ENCODE measurements at regions not wholly inside any gene's neighbourhood (a gene's known extent, or its start where the extent isn't known, plus 50 kb on each side); places are given as distances from the start of the nearest gene placed in this dataset.

DNA sequence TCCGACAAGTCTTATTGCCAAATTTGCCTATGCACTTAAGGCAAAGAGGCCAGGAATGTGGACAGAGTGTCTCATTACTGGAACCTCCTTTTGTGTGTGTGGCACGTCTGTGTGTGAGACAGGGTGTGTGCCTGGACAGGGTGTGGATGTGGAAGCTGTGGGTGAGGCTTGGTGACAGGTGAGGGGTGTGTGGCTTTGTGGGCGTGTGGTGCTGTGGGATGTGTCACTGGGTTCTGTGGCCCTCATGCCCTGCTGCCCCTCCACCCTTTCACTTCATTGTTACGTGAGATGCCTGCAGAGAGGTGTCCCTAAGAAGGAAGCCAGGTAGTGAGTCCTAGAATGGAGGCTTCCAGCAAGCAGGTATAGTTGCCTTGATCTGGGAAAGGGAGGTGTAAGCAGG lies 244.0 kb upstream of the CHRNA7 start:
- no peaks in the 10 kb centered on the region for H3K27me3 ChIP-seq (ENCODE audit: control insufficient read depth, insufficient read depth, low read length)
- H3K36me3 ChIP-seq (ENCODE audit: control insufficient read depth, insufficient read depth, low read length) = no peaks in the 10 kb centered on the region
- no peaks in the 10 kb centered on the region for H3K9me3 ChIP-seq (ENCODE audit: control insufficient read depth, insufficient read depth, low read length)
- no peak overlapping the region for H3K9ac ChIP-seq (ENCODE audit: low read depth, low read length)
- no peaks in the 10 kb centered on the region for H3K4me1 ChIP-seq (ENCODE audit: control insufficient read depth, insufficient read depth, low read length)
- H3K4me3 ChIP-seq (ENCODE audit: low read depth, low read length) = no peak overlapping the region

DNA sequence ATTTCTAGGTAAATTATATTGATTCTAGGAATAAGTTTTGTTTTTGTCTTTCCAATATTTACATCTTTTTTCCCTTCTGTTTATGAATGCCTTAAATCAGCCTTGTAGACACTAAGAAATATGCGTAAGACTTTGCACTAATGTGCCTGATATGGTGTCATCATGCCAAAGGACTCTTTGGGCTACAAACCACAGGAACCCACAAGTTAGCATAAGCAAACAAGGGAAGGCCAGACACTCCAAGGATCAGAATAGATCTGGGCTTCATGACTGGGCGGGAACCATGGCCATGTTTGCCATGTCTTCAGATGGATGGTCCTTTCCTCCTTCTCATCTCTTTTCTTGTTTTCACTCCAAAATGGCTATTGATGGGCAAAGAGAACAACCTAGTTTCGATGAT lies 242.2 kb upstream of the CHRNA7 start:
- no peaks in the 10 kb centered on the region for H3K36me3 ChIP-seq (ENCODE audit: control insufficient read depth, insufficient read depth, low read length)
- H3K27me3 ChIP-seq (ENCODE audit: control insufficient read depth, insufficient read depth, low read length) = no peaks in the 10 kb centered on the region
- H3K9me3 ChIP-seq (ENCODE audit: control insufficient read depth, insufficient read depth, low read length) = no peaks in the 10 kb centered on the region
- H3K4me3 ChIP-seq (ENCODE audit: low read depth, low read length) = no peak overlapping the region
- H3K4me1 ChIP-seq (ENCODE audit: control insufficient read depth, insufficient read depth, low read length) = no peaks in the 10 kb centered on the region
- H3K9ac ChIP-seq (ENCODE audit: low read depth, low read length) = no peak overlapping the region

GRCh38 chr15:31792611-31793199 lies 237.6 kb upstream of the CHRNA7 start:
- Histone ChIP-seq H3K4me1 (ENCODE audit: control insufficient read depth, insufficient read depth, low read length) (no peaks in the 10 kb centered on the region), H3K9ac (ENCODE audit: low read depth, low read length) (no peak overlapping the region), H3K9me3 (ENCODE audit: control insufficient read depth, insufficient read depth, low read length) (no peaks in the 10 kb centered on the region), H3K27me3 (ENCODE audit: control insufficient read depth, insufficient read depth, low read length) (no peaks in the 10 kb centered on the region), H3K36me3 (ENCODE audit: control insufficient read depth, insufficient read depth, low read length) (no peaks in the 10 kb centered on the region), H3K4me3 (ENCODE audit: low read depth, low read length) (no peak overlapping the region)

DNA sequence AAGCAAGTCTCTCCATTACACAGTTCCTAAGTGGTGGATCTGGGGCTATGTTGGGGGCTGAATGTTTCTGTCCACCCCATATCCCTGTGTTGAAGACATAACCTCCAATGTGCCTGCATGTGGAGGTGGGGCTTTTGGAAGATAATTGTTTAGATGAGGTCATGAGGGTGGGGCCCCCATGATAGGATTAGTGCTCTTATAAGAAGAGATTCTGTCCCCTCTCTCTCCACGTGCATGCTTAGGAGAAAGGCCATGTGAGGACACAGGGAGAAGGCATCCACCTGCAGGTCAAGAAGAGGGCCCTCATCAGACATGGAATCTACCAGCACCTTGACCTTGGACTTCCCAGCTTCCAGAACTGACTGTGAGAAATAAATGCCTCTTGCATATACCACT lies 231.0 kb upstream of the CHRNA7 start:
- no peaks in the 10 kb centered on the region for H3K36me3 ChIP-seq (ENCODE audit: control insufficient read depth, insufficient read depth, low read length)
- H3K4me3 ChIP-seq (ENCODE audit: low read depth, low read length) = no peak overlapping the region
- H3K9ac ChIP-seq (ENCODE audit: low read depth, low read length) = no peak overlapping the region
- H3K27me3 ChIP-seq (ENCODE audit: control insufficient read depth, insufficient read depth, low read length) = no peaks in the 10 kb centered on the region
- no peaks in the 10 kb centered on the region for H3K4me1 ChIP-seq (ENCODE audit: control insufficient read depth, insufficient read depth, low read length)
- H3K9me3 ChIP-seq (ENCODE audit: control insufficient read depth, insufficient read depth, low read length) = no peaks in the 10 kb centered on the region

- H3K27me3 ChIP-seq (ENCODE audit: control insufficient read depth, insufficient read depth, low read length) = no peaks in the 10 kb centered on the region
- H3K9ac ChIP-seq (ENCODE audit: low read depth, low read length) = no peak overlapping the region
- H3K9me3 ChIP-seq (ENCODE audit: control insufficient read depth, insufficient read depth, low read length) = no peaks in the 10 kb centered on the region
- H3K36me3 ChIP-seq (ENCODE audit: control insufficient read depth, insufficient read depth, low read length) = no peaks in the 10 kb centered on the region
- no peak overlapping the region for H3K4me3 ChIP-seq (ENCODE audit: low read depth, low read length)
- no peaks in the 10 kb centered on the region for H3K4me1 ChIP-seq (ENCODE audit: control insufficient read depth, insufficient read depth, low read length)
Measured at GRCh38 chr15:31799715-31800321, 230.5 kb upstream of the CHRNA7 start.

DNA sequence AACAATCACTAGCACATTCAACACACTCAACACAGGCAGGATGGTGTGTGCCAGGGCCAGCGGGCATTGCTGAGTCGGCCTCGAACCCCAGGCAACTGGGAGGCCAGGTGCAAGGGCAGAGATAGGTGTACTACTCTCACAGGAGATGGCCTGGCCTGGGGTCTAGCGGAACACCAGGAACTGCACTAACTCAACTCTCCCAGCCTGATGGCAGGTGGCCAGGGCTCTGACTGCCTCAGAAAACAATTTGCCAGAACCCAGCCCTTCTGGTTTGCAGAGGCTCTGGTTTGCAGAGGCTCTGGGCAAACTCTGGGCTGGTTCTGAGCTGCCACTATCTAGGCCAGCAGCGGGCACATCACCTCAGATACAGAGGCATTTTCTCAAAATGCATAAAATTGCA lies 229.2 kb upstream of the CHRNA7 start:
- no peaks in the 10 kb centered on the region for H3K4me1 ChIP-seq (ENCODE audit: control insufficient read depth, insufficient read depth, low read length)

DNA sequence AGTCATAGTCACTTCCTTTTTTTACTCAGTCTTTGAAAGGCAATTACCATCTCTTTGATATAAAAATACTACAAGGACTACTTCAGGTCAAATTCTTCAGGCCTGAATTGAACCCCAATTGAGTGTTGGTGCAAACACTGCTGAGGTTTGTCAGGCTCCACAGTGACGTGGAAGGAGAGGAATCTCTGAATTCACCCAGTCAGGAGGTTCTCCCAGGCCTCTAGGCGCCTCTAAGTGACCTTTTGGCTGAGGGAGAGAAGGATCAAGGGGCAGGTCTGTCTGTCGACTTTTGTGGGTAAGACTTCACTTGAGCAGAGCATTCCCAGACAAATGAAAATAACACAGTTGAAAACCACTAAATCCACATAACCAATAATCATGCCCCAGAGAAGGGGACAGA lies 227.6 kb upstream of the CHRNA7 start:
- H3K36me3 ChIP-seq (ENCODE audit: control insufficient read depth, insufficient read depth, low read length) = no peaks in the 10 kb centered on the region

More for the DNA sequence above, 229.2 kb upstream of the CHRNA7 start:
- Histone ChIP-seq H3K27me3 (ENCODE audit: control insufficient read depth, insufficient read depth, low read length) (no peaks in the 10 kb centered on the region), H3K9ac (ENCODE audit: low read depth, low read length) (no peak overlapping the region), H3K4me3 (ENCODE audit: low read depth, low read length) (no peak overlapping the region), H3K9me3 (ENCODE audit: control insufficient read depth, insufficient read depth, low read length) (no peaks in the 10 kb centered on the region), H3K36me3 (ENCODE audit: control insufficient read depth, insufficient read depth, low read length) (no peaks in the 10 kb centered on the region)

DNA sequence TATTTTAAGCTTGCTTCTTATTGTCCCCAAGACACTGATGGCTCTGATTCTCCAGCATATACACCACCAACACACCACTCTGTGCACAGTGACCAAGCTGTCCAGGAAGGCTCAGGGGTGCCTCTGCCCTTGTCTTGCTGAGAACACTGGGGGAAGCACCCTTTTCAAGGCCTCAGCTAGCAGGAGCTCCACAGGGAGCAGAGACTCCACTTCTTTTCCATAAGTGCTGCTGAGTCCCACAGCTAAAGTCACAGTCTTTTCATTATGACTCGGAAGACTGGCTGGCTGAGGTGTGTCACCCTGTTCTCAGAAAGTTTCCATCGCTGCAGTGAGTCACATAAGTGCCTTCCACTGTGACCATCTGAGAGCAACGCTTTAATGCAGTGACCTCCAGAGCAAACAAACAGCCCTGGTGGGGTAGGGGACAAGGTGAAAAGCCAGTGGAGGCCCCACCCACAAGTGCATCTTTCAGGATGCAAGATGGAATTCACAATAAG lies 226.9 kb upstream of the CHRNA7 start:
- H3K9ac ChIP-seq (ENCODE audit: low read depth, low read length) = no peak overlapping the region
- no peaks in the 10 kb centered on the region for H3K27me3 ChIP-seq (ENCODE audit: control insufficient read depth, insufficient read depth, low read length)
- H3K4me3 ChIP-seq (ENCODE audit: low read depth, low read length) = no peak overlapping the region
- H3K9me3 ChIP-seq (ENCODE audit: control insufficient read depth, insufficient read depth, low read length) = no peaks in the 10 kb centered on the region
- H3K4me1 ChIP-seq (ENCODE audit: control insufficient read depth, insufficient read depth, low read length) = no peaks in the 10 kb centered on the region
- H3K36me3 ChIP-seq (ENCODE audit: control insufficient read depth, insufficient read depth, low read length) = no peaks in the 10 kb centered on the region

More for the DNA sequence above, 227.6 kb upstream of the CHRNA7 start:
- Histone ChIP-seq H3K27me3 (ENCODE audit: control insufficient read depth, insufficient read depth, low read length) (no peaks in the 10 kb centered on the region), H3K9me3 (ENCODE audit: control insufficient read depth, insufficient read depth, low read length) (no peaks in the 10 kb centered on the region), H3K9ac (ENCODE audit: low read depth, low read length) (no peak overlapping the region), H3K4me3 (ENCODE audit: low read depth, low read length) (no peak overlapping the region), H3K4me1 (ENCODE audit: control insufficient read depth, insufficient read depth, low read length) (no peaks in the 10 kb centered on the region)

DNA sequence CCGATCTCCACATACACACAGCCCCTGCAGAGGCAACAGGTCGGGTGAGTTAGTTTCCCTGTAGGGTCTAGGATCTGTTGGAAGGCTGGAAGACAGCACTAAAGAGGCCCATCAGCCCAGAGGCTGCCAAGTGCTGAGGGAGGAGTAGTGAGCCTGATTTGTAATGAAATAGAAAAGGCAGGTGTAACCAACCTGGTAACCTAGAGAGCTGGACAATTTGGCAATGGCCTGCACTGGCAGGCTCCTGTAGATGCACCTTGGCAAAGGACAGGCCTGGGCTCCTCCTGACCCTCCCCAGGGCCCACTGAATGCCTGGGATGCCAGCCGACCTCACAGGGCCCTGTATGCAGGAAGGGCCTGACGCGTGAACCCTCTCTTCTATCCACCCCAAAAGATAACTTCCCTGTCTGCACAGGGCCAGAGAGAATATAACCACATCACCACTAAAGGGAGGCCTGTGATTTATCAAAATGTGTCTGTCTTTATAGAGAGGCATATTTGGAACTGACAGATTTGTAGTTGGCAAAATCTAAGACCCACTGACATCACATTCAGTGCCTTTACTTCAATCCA lies 225.1 kb upstream of the CHRNA7 start:
- H3K27me3 ChIP-seq (ENCODE audit: control insufficient read depth, insufficient read depth, low read length) = no peaks in the 10 kb centered on the region
- H3K36me3 ChIP-seq (ENCODE audit: control insufficient read depth, insufficient read depth, low read length) = no peaks in the 10 kb centered on the region
- no peaks in the 10 kb centered on the region for H3K9me3 ChIP-seq (ENCODE audit: control insufficient read depth, insufficient read depth, low read length)
- no peak overlapping the region for H3K4me3 ChIP-seq (ENCODE audit: low read depth, low read length)
- no peak overlapping the region for H3K9ac ChIP-seq (ENCODE audit: low read depth, low read length)
- H3K4me1 ChIP-seq (ENCODE audit: control insufficient read depth, insufficient read depth, low read length) = no peaks in the 10 kb centered on the region

DNA sequence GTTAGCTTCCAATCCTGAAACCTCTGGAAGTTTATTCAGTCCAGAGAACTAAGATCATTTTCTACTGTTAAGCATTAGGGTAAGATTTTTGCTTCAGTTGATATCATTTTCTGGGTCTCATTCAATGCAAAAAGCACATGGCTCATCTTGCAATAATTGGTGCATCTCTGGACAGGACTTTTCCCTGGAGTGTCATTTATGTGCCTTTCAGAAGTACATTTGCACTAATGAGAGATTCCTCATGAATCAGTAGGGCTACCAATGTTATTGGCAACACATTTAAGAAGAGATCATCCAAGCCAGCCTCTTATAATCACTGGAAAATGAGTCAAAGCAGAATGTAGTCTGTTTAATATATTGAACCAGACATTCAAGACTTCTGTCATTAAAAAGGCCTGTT lies 224.2 kb upstream of the CHRNA7 start:
- no peaks in the 10 kb centered on the region for H3K27me3 ChIP-seq (ENCODE audit: control insufficient read depth, insufficient read depth, low read length)
- no peak overlapping the region for H3K9ac ChIP-seq (ENCODE audit: low read depth, low read length)
- no peaks in the 10 kb centered on the region for H3K9me3 ChIP-seq (ENCODE audit: control insufficient read depth, insufficient read depth, low read length)
- H3K4me1 ChIP-seq (ENCODE audit: control insufficient read depth, insufficient read depth, low read length) = no peaks in the 10 kb centered on the region
- no peak overlapping the region for H3K4me3 ChIP-seq (ENCODE audit: low read depth, low read length)
- no peaks in the 10 kb centered on the region for H3K36me3 ChIP-seq (ENCODE audit: control insufficient read depth, insufficient read depth, low read length)

- Histone ChIP-seq H3K4me3 (ENCODE audit: low read depth, low read length) (no peak overlapping the region), H3K27me3 (ENCODE audit: control insufficient read depth, insufficient read depth, low read length) (no peaks in the 10 kb centered on the region), H3K4me1 (ENCODE audit: control insufficient read depth, insufficient read depth, low read length) (no peaks in the 10 kb centered on the region), H3K9ac (ENCODE audit: low read depth, low read length) (no peak overlapping the region), H3K36me3 (ENCODE audit: control insufficient read depth, insufficient read depth, low read length) (no peaks in the 10 kb centered on the region), H3K9me3 (ENCODE audit: control insufficient read depth, insufficient read depth, low read length) (no peaks in the 10 kb centered on the region)
Measured at GRCh38 chr15:31811641-31812040, 218.7 kb upstream of the CHRNA7 start.

DNA sequence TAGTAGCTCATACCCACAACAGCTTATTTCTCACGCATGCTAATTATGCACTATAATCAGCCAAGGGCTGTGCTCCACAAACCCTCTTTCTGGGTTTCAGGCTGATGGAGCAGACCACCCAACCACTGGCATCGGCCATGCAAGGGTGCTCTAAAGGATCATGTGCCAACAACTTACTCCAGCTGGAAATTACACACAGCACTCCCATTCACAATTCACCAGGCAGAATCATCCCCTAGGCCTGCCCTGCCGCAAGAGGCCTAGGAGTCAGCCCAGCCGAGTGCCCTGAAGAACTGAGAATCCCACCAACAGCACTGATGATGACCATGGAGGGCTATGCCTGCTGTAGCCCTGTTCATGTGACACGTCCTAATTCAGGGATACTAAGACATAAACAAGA lies 216.2 kb upstream of the CHRNA7 start:
- H3K4me1 ChIP-seq (ENCODE audit: control insufficient read depth, insufficient read depth, low read length) = no peaks in the 10 kb centered on the region
- no peaks in the 10 kb centered on the region for H3K9me3 ChIP-seq (ENCODE audit: control insufficient read depth, insufficient read depth, low read length)
- H3K27me3 ChIP-seq (ENCODE audit: control insufficient read depth, insufficient read depth, low read length) = no peaks in the 10 kb centered on the region
- no peaks in the 10 kb centered on the region for H3K36me3 ChIP-seq (ENCODE audit: control insufficient read depth, insufficient read depth, low read length)
- no peak overlapping the region for H3K4me3 ChIP-seq (ENCODE audit: low read depth, low read length)
- no peak overlapping the region for H3K9ac ChIP-seq (ENCODE audit: low read depth, low read length)

Data from iPS-15b (cell line).